MCF 10A (cell line): ENCODE measurements at regions not wholly inside any gene's neighbourhood (a gene's known extent, or its start where the extent isn't known, plus 50 kb on each side); places are given as distances from the start of the nearest gene placed in this dataset.

Source experiments
- BruUV-seq: library from RNA; stranded (reverse); fragments of 400-500 nt; replicated peaks from 2 replicates; lab custom pipeline; 2021; lab: Mats Ljungman, UMichigan
- CTCF ChIA-PET: fragments of 300-600 bp; sonication (Branson Sonifier 250); formaldehyde crosslinking; extraction: SDS; loops from one replicate; lab custom pipeline; 2021; ENCODE audit warnings: antibody characterized with exemption, inconsistent platforms; lab: Yijun Ruan, JAX
- POLR2A ChIA-PET: fragments of 300-600, 350-650 bp; sonication (Branson Sonifier 250); formaldehyde crosslinking; extraction: SDS; loops from one replicate; lab custom pipeline; 2020; ENCODE audit warnings: antibody characterized with exemption, inconsistent platforms; lab: Yijun Ruan, JAX
- DNase-seq: peaks from one replicate; pipeline ENCODE4 v3.0.0-alpha.2; 2018; ENCODE audit not compliant: unreplicated experiment
- H3K27ac Mint-ChIP-seq: one replicate; pipeline ENCODE4 v1.8.0; 2022; ENCODE audit warnings: mild to moderate bottlenecking, low read depth, mixed read lengths; ENCODE audit not compliant: unreplicated experiment
- H3K27me3 Mint-ChIP-seq: one replicate; pipeline ENCODE4 v1.8.0; 2022; ENCODE audit warnings: mixed read lengths; ENCODE audit not compliant: insufficient read depth, unreplicated experiment
- H3K36me3 Mint-ChIP-seq: one replicate; pipeline ENCODE4 v1.8.0; 2022; ENCODE audit warnings: mild to moderate bottlenecking, moderate library complexity, mixed read lengths; ENCODE audit not compliant: insufficient read depth, unreplicated experiment
- H3K4me1 Mint-ChIP-seq: one replicate; pipeline ENCODE4 v1.8.0; 2022; ENCODE audit warnings: mixed read lengths; ENCODE audit not compliant: insufficient read depth, unreplicated experiment
- H3K4me3 Mint-ChIP-seq: one replicate; pipeline ENCODE4 v1.8.0; 2022; ENCODE audit warnings: mild to moderate bottlenecking, moderate library complexity, mixed read lengths; ENCODE audit not compliant: unreplicated experiment
- H3K9me3 Mint-ChIP-seq: one replicate; pipeline ENCODE4 v1.8.0; 2022; ENCODE audit warnings: mixed read lengths; ENCODE audit not compliant: unreplicated experiment
- intact Hi-C: fragments of 100-400 bp; cut with micrococcal nuclease; formaldehyde crosslinking; loops from 2 replicates; pipeline ENCODE4 v1.14.1; 2022
- TF ChIP-seq, protein P1 (sequence below): fragments of 200-600 bp; IDR thresholded peaks from one replicate; pipeline ENCODE4 v1.8.0; 2022; ENCODE audit warnings: antibody characterized with exemption, mild to moderate bottlenecking; ENCODE audit not compliant: unreplicated experiment

DNA sequence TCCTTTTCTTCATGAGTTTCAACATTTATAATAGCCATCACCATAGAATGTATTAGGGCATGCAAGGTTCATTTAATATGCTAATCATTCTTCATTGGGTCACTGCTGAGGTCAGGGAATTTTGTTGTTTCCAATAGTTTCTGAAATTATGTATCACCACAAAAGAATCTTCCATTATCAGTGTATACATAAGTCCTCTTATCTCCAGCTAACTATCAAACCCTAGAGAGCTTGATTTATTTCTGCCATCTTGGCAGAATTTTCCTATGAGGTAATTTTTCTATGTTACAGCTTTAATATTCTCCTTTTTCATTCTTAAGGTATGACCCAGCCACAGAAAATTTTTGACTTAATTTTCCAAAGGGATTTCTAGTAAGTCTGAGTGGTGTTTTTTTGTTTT lies 415.0 kb upstream of the SLITRK1 start:
- DNase-seq = no peak
- Mint-ChIP-seq H3K4me3 (no peak overlapping the region), H3K9me3 (no peaks in the 10 kb centered on the region), H3K27me3 (no peaks in the 10 kb centered on the region), H3K36me3 (no peaks in the 10 kb centered on the region), H3K4me1 (no peaks in the 10 kb centered on the region), H3K27ac (no peak overlapping the region)
- ChIA-PET POLR2A (no interaction called here), CTCF (no interaction called here)
- intact Hi-C loops = no loop called here
- BruUV-seq = no TSS peak
- TF ChIP-seq, protein P1, sequence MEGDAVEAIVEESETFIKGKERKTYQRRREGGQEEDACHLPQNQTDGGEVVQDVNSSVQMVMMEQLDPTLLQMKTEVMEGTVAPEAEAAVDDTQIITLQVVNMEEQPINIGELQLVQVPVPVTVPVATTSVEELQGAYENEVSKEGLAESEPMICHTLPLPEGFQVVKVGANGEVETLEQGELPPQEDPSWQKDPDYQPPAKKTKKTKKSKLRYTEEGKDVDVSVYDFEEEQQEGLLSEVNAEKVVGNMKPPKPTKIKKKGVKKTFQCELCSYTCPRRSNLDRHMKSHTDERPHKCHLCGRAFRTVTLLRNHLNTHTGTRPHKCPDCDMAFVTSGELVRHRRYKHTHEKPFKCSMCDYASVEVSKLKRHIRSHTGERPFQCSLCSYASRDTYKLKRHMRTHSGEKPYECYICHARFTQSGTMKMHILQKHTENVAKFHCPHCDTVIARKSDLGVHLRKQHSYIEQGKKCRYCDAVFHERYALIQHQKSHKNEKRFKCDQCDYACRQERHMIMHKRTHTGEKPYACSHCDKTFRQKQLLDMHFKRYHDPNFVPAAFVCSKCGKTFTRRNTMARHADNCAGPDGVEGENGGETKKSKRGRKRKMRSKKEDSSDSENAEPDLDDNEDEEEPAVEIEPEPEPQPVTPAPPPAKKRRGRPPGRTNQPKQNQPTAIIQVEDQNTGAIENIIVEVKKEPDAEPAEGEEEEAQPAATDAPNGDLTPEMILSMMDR = no peak

DNA sequence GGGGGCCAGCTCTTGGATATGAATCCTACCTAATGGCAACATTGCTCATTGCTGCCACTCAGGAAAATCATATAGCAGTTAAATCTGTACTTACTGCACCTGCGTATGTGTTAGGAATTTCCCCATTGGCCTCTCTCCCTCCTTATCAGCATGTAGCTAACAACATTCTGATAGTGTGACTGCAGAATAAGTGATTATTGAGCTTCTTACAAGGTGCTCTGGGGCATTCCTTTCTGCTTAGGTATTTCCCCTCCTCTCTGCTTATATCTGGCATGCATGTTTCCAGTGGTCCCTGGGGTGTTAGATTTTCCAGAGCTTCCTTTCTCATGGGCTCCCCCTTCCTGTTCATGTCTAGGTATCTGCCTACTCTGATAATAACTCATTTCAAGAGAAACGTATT lies 414.1 kb upstream of the SLITRK1 start:
- H3K4me1 Mint-ChIP-seq = no peaks in the 10 kb centered on the region
- H3K27me3 Mint-ChIP-seq = no peaks in the 10 kb centered on the region
- TF ChIP-seq, protein P1 = no peak
- no peaks in the 10 kb centered on the region for H3K9me3 Mint-ChIP-seq
- no peaks in the 10 kb centered on the region for H3K36me3 Mint-ChIP-seq
- no peak for DNase-seq
- CTCF ChIA-PET = no interaction called here
- no TSS peak for BruUV-seq
- H3K27ac Mint-ChIP-seq = no peak overlapping the region
- POLR2A ChIA-PET = no interaction called here
- no peak overlapping the region for H3K4me3 Mint-ChIP-seq
- intact Hi-C loops = no loop called here

DNA sequence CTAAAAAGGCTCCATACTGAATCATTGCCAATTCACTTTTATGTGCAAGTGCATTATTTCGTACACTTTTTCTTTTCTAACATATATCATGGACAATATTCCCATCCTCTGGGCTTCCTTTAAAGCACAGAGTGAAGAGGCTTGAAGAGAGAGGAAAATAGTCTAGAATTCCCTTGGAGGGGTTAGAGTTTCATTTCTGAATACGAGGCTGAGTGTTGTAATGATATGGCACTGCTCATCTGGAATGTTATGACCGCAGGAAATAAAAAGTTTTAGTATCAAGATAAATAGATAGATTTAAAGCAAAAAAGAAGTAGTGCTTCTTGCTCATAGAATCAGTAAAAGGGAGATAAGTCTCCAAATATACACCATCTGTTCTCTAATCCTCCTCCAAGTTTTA lies 412.3 kb upstream of the SLITRK1 start:
- POLR2A ChIA-PET = interaction anchor here (0.7 kb wide), 1 partner anchor 1783 kb away, joined by 3 read pairs; no protein-coding TSS in a partner anchor
- Mint-ChIP-seq H3K4me3 (no peak overlapping the region), H3K27ac (no peak overlapping the region)

DNA sequence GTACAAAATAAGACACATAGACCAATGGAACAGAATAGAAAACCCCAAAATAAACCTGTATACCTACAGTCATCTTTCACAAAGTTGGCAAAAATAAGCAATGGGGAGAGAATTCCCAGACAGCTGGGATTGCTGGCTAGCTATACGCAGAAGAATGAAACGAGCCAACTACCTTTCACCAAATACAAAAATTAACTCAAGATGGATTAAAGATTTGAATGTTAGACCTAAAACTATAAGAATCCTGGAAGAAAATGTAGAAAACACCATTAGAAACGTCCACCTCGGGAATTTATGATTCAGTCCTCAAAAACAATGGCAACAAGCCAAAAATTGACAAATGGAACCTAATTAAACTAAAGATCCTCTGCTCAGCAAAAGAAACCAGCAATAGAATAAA lies 408.1 kb upstream of the SLITRK1 start:
- POLR2A ChIA-PET = no interaction called here
- intact Hi-C loops = no loop called here
- H3K9me3 Mint-ChIP-seq = no peaks in the 10 kb centered on the region
- TF ChIP-seq, protein P1 = no peak
- no TSS peak for BruUV-seq
- no peaks in the 10 kb centered on the region for H3K4me1 Mint-ChIP-seq
- no peaks in the 10 kb centered on the region for H3K27me3 Mint-ChIP-seq
- CTCF ChIA-PET = no interaction called here
- H3K36me3 Mint-ChIP-seq = no peaks in the 10 kb centered on the region
- DNase-seq = no peak
- no peak overlapping the region for H3K4me3 Mint-ChIP-seq
- no peak overlapping the region for H3K27ac Mint-ChIP-seq

More for the DNA sequence above, 412.3 kb upstream of the SLITRK1 start:
- Mint-ChIP-seq H3K27me3 (no peaks in the 10 kb centered on the region), H3K4me1 (no peaks in the 10 kb centered on the region), H3K9me3 (no peaks in the 10 kb centered on the region), H3K36me3 (no peaks in the 10 kb centered on the region)
- intact Hi-C loops = no loop called here
- TF ChIP-seq, protein P1 = no peak
- DNase-seq = no peak
- CTCF ChIA-PET = no interaction called here
- BruUV-seq = no TSS peak
